Ovary (tissue), 7 donors: ENCODE measurements at regions not wholly inside any gene's neighbourhood (a gene's known extent, or its start where the extent isn't known, plus 50 kb on each side); places are given as distances from the start of the nearest gene placed in this dataset.
A peak's percentile ranks its signal among the peaks of the same experiment; 100 is the strongest.

Source experiments
- DNase-seq, 5 donors: peaks; one replicate each; pipeline ENCODE4 v3.0.0-alpha.2; 2019 to 2020
- H3K27ac ChIP-seq, 2 donors: fragments of 200-600 bp; one replicate each; pipeline versions ENCODE4 v1.5.1 to v1.8.0; 2019 to 2022
- H3K27me3 ChIP-seq: fragments of 200-600 bp; one replicate; pipeline ENCODE4 v1.8.0; 2022
- H3K36me3 ChIP-seq: fragments of 200-600 bp; sonication (generic); one replicate; pipeline ENCODE4 v1.5.1; 2019
- H3K4me1 ChIP-seq: one replicate; pipeline ENCODE4 v1.8.1; 2013; ENCODE audit warnings: mild to moderate bottlenecking, moderate library complexity; ENCODE audit not compliant: insufficient read depth
- H3K4me3 ChIP-seq: fragments of 200-600 bp; sonication (generic); one replicate; pipeline ENCODE4 v1.5.1; 2017
- H3K9me3 ChIP-seq, 2 donors: fragments of 200-600 bp in 1 of 2; sonication (generic) in 1 of 2; one replicate each; pipeline versions ENCODE4 v1.5.1 to v1.8.1; 2013 to 2019; ENCODE audit warnings: mild to moderate bottlenecking in 1 of 2, moderate library complexity in 1 of 2
- CTCF ChIP-seq, 3 donors: fragments of 450-650 bp in 2 of 3; fragments of 200-600 bp in 1 of 3; IDR thresholded peaks; one replicate each; pipeline versions ENCODE4 v1.5.1 to v1.8.0; 2016 to 2022; ENCODE audit warnings: antibody characterized with exemption in 3 of 3, mild to moderate bottlenecking in 1 of 3
- EP300 ChIP-seq: sonication (generic); formaldehyde crosslinking; IDR thresholded peaks from one replicate; pipeline ENCODE4 v1.6.1; 2017; ENCODE audit warnings: antibody characterized with exemption
- POLR2A ChIP-seq: fragments of 450-650 bp; IDR thresholded peaks from one replicate; pipeline ENCODE4 v1.6.1; 2017; ENCODE audit warnings: antibody characterized with exemption, mild to moderate bottlenecking, moderate library complexity
- WGBS, 3 donors: extraction: QIAGEN DNeasy Blood & Tissue Kit in 1 of 3; methylation state at CpG; one replicate each; pipeline versions ENCODE4 v1.1.5 to v1.1.7; 2013 to 2017; 5-methylcytosine and 5-hydroxymethylcytosine counted together
- intact Hi-C, 4 donors: fragments of 100-400 bp; cut with DNase I; formaldehyde crosslinking; loops; one replicate each; pipeline versions ENCODE4 v1.11.0 to v1.15.1; 2022 to 2023
- donor health status: DM: no; HTN: no; CAD: no; lungs with moderate emphysema.
- donor health status: DM: no; HTN: no; CAD: no.
- donor health status: Bipolar disorder and iron deficiency.
- donor health status: DM: no; HTN: no; CAD: no.
- donor health status: DM: yes; HTN: yes; CAD: no.

- no peaks in the 10 kb centered on the region for H3K36me3 ChIP-seq
- no peak for TF ChIP-seq EP300
- TF ChIP-seq POLR2A: no peak
- no peak for TF ChIP-seq CTCF (IDR thresholded peaks at IDR 0.05)
- 67 to 77% (median 76%) methylated on average over 3 of the region's 3 CpGs for WGBS, 3 donors
- intact Hi-C loops: no loop called here
- H3K27ac ChIP-seq: no peak overlapping the region
- H3K27me3 ChIP-seq: no peaks in the 10 kb centered on the region
- no peaks in the 10 kb centered on the region for H3K9me3 ChIP-seq
- no peak overlapping the region for H3K4me3 ChIP-seq
- DNase-seq: no peak
- H3K4me1 ChIP-seq: peaks cover 4% of the 10 kb centered on the region
Measured at GRCh38 chrX:69083361-69083760, 81.9 kb downstream of the PJA1 start.

- WGBS, 3 donors: 59 to 68% (median 63%) methylated on average over 7 of the region's 7 CpGs
- DNase-seq: peak in 4 of 5 donors; percentile 28 to 77 (median 50)
- H3K4me3 ChIP-seq: no peak overlapping the region
- H3K27ac ChIP-seq: no peak overlapping the region
- H3K36me3 ChIP-seq: no peaks in the 10 kb centered on the region
- peaks cover 4% of the 10 kb centered on the region for H3K4me1 ChIP-seq
- TF ChIP-seq CTCF (IDR thresholded peaks at IDR 0.05) (no peak), EP300 (no peak), POLR2A (no peak)
- H3K27me3 ChIP-seq: no peaks in the 10 kb centered on the region
- intact Hi-C loops: no loop called here
- no peaks in the 10 kb centered on the region for H3K9me3 ChIP-seq
Measured at GRCh38 chrX:69082753-69083150, 82.5 kb downstream of the PJA1 start.

- Histone ChIP-seq H3K36me3 (no peaks in the 10 kb centered on the region), H3K27ac (no peak overlapping the region), H3K4me3 (no peak overlapping the region), H3K4me1 (peaks cover 4% of the 10 kb centered on the region), H3K9me3 (no peaks in the 10 kb centered on the region), H3K27me3 (no peaks in the 10 kb centered on the region)
- DNase-seq: peak in 4 of 5 donors; percentile 30 to 65 (median 40)
- TF ChIP-seq EP300: no peak
- TF ChIP-seq POLR2A: no peak
- TF ChIP-seq CTCF (IDR thresholded peaks at IDR 0.05): no peak
- intact Hi-C loops: no loop called here
- 38 to 58% (median 46%) methylated on average over 10 of the region's 10 CpGs for WGBS, 3 donors
Measured at GRCh38 chrX:69082055-69082752, 83.0 kb downstream of the PJA1 start.

GRCh38 chrX:69080855-69081465, 84.3 kb downstream of the PJA1 start:
- peaks cover 4% of the 10 kb centered on the region for H3K4me1 ChIP-seq
- 56 to 67% (median 66%) methylated on average over 15 of the region's 15 CpGs for WGBS, 3 donors
- no peak overlapping the region for H3K4me3 ChIP-seq
- DNase-seq: peak in 2 of 5 donors; percentile 18 to 43
- no peak for TF ChIP-seq EP300
- no peak for TF ChIP-seq CTCF (IDR thresholded peaks at IDR 0.05)
- no peak for TF ChIP-seq POLR2A
- intact Hi-C loops: no loop called here
- H3K36me3 ChIP-seq: no peaks in the 10 kb centered on the region
- H3K27ac ChIP-seq: no peak overlapping the region
- no peaks in the 10 kb centered on the region for H3K27me3 ChIP-seq
- H3K9me3 ChIP-seq: no peaks in the 10 kb centered on the region
